Hypothalamus (tissue), 51 donors: ENCODE measurements at regions not wholly inside any gene's neighbourhood (a gene's known extent, or its start where the extent isn't known, plus 50 kb on each side); places are given as distances from the start of the nearest gene placed in this dataset.
A peak's percentile ranks its signal among the peaks of the same experiment; 100 is the strongest.

ENCODE experiments used
- DNase-seq, 51 donors: peaks; one replicate each; lab custom pipeline; 2025; lab: John Stamatoyannopoulos, UW

DNA sequence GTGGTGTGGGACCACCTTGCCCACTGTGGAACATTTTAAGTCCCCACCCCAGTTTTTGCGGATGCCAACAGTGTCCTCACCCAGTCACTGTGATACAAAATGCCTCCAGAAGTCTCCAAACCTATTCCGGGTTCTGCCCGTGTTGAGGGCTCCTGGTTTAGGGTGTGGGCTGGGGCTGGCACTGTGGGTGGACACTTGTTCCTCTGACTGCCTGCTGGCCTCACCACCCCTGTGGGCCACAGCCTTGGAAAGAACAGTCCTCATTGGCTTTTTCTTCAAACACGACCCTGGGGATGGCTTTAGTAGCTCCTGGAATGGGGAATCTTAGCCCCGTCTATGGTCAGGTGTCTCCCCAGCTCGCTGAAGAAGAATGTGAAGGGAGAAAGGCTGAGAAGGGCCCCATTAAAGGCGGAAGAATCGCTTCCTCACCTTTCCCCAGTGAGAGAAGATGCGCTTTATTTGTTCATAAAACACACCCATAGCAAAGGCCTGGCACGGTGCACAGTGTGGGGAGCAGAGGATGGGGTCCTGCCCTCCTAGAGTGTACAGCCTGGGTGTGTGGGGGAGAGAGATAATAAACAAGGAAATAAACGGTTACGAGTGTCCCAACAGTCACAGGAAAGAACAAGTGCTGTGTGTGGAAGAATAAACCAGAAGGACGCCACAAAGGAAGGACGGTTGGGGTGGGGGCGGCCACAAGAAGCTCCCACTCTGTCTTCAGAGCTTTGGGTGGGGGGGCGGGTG, 56.3 kb upstream of the SLC22A11 start:
- no peak for DNase-seq

DNA sequence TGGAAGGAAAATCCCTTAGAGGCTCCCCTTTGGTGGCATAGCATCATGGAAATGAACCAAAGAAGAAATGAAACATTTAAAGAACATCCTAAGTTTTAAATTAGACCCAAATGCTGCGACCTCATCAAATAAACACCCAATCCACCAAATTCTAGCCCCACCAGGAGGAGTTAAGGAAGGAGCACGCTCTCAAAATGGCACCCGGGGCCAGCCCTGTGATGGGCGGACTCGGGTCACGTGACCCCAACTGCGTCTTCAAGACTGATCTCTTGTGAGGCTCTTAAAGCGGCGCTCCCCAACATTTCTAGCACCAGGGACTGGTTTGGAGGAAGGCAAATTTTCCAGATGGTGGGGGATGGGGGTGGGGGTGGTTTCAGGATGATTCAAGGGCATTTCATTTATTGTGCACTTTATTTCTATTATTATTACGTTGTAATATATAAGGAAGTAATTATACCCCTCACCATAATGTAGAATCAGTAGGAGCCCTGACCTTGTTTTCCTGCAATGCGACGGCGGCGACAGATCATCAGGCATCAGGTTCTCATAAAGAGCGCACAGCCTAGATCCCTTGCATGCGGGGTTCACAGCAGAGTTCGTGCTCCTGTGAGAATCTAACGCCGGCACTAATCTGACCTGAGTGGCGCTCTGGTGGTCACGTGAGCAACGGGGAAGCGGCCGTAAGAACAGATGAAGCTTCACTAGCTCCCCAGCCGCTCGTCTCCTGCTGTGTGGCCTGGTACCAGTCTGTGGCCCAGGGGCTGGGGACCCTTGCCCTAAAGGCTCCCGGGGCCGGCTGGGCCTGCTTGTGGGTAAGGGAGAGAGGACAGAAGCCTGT, 55.3 kb upstream of the SLC22A11 start:
- peak in 1 of 51 donors; percentile 32 for DNase-seq

GRCh38 chr11:64501500-64502427, 54.0 kb upstream of the SLC22A11 start:
- no peak for DNase-seq

GRCh38 chr11:64502634-64503033, 53.1 kb upstream of the SLC22A11 start:
- DNase-seq: no peak

DNA sequence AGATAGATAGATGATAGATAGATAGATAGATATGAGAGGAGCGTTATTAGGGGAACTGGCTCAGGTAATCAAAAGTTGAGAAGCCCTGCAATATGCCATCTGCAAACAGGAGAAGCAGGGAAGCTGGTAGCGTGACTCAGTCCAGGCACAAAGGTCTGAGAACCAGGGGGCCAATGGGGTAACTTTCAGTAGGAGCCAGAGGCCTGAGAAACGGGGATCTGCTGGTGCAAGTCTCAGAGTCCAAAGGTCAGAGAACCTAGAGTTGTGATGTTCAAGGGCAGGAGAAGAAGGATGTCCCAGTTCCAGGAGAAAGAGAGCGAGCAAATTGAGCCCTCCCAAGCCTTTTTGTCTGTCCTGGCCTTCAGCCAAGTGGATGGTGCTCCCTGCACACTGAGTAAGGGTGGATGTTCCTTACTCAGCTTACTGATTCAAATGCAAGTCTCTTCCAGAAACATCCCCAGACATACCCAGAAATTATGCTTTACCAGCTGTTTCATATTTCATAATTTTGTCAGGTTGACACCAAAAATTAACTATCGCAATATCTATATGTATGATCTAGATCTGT, 52.5 kb upstream of the SLC22A11 start:
- DNase-seq: no peak

DNA sequence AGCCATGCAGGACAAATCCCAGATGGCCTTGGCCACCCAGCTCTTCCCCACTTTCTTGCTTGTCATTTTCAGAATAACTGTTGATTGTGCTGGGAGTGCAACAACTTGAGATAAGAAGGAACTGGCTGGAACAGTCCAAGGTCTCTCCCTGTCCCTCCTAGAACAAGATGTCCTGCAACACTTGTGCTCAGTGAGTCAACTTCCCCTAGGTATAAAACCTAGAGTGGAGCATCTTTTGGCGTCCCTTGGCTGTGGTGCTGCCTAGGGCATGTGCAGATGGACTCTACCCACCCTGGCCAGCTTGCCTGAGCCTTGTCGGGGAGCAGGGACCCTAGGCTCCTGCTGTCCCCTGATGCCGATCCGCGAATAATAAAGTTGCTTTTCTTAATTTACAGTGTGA, 50.7 kb upstream of the SLC22A11 start:
- DNase-seq: no peak
